Stimulated activated CD8-positive, alpha-beta memory T cell treated with anti-CD3 and anti-CD28 coated beads, Interleukin-12 subunit alpha, Interleukin-12 subunit beta, amount 100 ng/mL, for 1 hour (primary cell): ENCODE measurements at regions not wholly inside any gene's neighbourhood (a gene's known extent, or its start where the extent isn't known, plus 50 kb on each side); places are given as distances from the start of the nearest gene placed in this dataset.
"Not testable (repeated sequence)": the region's sequence is repeated elsewhere in the genome, so short reads cannot be mapped to it uniquely, and the experiment has no call there.

Experiments
- DNase-seq: peaks from one replicate; pipeline ENCODE4 v3.0.0-alpha.2; 2020; ENCODE audit warnings: low read depth

DNA sequence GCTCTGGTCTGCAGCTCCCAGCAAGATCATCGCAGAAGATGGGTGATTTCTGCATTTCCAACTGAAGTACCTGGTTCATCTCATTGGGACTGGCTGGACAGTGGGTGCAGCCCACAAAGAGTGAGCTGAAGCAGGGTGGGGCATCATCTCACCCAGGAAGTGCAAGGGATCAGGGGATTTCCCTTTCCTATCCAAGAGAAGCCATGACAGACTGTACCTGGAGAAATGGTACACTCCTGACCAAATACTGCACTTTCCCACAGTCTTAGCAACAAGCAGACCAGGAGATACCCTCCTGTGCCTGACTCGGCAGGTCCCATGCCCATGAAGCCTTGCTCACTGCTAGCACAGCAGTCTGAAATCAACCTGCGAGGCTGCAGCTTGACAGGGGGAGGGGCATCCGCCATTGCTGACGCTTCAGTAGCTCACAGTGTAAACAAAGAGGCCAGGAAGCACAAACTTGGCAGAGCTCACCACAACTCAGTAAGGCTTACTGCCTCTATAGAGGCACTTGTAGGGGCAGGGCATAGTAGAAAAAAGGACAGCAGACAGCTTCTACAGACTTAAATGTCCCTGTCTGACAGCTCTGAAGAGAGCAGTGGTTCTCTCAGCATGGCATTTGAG, 60.5 kb downstream of the AREG start:
- DNase-seq = not testable (repeated sequence)

DNA sequence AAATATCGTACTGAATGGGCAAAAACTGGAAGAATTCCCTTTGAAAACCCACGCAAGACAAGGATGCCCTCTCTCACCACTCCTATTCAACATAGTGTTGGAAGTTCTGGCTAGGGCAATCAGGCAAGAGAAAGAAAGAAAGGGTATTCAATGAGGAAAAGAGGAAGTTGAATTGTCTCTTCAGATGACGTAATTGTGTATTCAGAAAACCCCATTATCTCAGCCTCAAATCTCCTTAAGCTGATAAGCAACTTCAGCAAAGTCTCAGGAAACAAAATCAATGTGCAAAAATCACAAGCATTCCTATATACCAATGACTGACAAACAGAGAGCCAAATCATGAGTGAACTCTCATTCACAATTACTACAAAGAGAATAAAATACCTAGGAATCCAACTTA, 64.4 kb downstream of the AREG start:
- DNase-seq = not testable (repeated sequence)

DNA sequence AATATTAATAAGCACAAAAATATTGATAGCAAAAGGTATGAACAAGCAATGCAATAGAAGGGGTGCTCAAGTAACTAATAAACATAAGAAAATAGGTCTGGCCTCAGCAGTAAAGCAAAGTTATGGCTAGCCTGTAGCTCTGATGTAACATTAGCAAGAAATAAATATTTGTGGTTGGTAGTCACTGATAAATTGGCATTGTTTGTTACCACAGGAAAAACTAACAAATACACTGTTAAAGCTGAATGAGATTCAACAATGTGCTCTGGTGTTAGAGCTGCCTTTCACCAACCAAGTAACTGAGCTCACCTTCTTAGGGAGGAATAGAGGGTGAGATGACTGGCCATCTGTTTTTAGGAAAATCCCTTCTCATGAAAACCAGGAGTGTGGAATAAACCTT, 71.4 kb downstream of the AREG start:
- DNase-seq = no peak

DNA sequence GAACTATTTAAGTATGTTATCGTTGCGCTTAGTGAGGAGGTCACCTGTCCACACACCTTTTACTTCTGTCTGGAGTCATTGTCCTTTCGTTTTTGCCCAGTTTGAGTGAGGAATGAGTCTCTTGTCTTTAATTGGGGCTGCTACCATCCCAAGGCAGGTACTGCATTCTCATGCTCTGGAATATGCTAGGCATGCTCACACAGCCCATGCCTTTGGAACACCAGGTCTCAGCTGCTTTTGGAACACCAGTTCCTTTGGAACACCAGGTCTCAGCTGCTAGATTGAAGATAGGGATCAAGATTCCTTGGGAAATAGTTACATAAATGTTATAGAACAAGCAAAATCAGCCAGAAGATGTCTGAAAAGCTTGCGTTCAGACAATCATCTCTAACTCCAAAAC, 73.1 kb downstream of the AREG start:
- no peak for DNase-seq

DNA sequence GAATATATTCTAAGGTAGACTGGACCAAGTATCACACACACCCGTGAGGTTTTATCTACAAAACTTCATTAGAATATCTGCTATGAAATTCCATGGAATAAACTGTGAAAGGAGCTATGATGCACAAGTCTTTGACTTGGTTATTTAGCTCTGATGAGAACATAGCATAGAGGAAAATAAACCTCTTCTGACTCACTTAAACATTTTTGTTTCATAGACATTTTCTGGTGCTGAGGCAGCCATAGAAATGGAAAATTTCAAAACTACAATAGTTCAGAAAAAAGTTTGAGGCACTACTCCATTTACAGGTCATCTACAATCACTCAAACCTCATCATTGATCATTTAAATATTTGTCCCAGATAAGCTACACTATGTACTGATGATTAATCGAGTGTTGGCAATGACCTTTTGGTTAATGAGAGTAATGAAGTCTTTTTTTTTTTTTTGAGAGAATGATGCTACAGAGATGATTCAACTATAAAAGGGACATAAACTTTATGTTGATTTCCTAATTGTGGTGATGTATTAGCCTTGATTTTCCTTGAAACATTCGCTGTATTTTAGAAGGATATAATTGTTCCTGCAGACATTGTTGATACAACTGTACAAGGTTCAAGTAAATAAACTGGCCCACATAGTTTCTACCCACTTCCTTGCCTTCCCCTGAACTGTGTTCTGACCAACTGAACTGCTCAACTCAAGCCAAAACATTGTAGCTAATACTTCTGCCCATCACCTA, 77.5 kb downstream of the AREG start:
- DNase-seq = no peak

DNA sequence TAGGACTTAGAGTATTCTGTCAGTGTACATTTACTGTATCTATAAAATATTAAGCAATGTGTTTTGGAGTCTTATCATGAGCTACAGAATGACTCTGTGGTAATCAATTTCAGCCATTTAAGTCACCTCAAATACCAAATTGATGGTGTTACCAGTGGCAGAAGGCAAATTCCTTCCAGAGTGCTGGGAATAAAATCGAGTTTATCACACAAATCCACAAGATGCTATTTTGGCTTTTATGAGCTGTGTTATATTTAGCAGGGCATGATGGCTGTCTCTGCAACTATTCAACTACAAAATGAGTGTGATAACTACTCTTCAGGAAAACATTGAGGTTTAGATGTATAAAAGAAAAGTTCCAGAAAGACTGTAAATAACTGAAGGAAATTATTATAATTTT, 78.2 kb downstream of the AREG start:
- DNase-seq = no peak

DNA sequence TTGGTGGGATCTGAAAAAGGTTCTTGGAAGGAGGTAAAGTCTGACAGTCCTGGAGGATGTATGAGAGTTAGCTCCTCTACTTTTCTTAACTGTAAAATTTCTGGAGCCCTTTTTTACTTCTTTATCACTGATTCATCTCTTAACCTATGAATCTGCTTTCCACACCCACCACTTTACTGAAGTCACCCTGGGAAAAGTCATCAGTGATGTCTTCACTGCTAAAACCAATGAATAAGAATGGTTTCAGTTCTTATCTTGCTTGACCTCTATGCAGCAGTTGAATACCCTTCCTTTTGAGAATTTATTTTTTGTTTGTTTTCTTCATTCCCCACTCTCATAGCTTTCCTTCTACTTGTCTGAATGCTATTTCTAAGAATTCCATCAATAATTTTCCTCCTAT, 80.0 kb downstream of the AREG start:
- DNase-seq = no peak

DNA sequence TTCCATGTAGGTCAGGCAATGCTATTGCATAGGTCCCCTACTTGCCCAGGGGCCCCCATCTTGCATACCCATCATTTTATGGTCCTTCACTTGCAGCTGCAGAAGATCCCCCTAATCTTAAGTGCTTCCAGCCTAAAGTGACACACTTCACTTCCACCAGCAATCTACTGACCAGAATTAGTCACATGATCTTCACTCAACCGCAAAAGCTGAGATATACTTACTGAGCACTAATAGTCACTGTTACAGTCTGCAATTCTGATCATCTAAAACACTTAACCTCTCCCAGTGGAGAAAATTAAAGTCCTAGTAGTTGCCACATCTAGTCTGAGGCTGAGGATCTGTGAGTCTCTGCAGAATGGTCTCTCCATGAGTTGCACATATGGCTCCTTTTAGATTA, 82.1 kb downstream of the AREG start:
- DNase-seq = no peak

DNA sequence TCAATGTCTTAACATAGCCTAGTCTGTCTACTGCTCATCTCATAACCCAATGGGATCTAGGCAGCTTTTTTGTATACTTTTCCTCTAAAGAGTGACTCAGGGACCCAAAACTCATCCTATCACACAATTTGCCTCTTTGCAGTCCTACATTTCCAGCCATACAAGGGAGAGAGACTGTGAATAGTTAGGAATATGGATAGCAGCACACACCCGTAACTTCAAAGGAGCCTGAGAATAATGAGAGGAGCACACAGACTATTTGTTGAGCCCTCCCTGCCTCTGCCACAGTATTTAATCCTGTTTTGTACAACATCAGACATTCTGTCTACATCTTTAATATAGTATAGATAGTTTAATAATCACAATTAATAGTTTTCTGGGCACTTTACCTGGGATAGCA, 83.2 kb downstream of the AREG start:
- no peak for DNase-seq

DNA sequence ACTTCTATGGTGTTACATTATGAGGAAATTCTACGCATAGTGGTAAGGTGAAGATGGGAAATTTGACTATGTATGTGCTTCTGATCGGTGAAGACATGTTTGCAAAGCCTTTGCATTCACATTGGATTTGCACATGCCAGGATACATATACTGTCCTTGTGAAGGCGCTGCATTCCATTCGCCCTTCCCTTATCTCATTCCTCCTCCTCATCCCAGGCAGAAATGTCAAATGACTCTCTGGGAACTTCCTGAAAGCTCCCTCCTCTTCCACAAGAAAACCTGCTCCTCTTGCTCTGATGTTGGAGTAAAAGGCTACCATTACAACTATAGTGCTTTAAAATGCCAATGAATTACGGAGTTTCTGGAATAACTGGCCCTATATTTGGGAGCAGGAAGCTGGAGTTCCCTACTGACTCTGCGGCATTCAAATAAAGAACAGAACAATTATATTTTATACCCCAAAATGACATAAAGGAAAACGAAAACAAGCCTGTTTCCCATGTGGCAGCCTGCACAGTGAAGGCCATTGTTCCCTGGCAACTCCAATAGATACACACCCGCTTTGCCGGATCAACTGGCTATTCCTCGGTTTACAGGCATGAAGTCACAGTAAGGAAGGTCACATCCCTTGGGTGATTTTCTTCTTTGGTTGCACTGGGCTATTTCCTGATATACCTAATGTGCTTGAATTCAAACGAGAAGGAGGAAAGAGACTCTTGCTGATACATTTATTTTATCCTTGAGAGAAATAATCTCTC, 84.5 kb downstream of the AREG start:
- no peak for DNase-seq

DNA sequence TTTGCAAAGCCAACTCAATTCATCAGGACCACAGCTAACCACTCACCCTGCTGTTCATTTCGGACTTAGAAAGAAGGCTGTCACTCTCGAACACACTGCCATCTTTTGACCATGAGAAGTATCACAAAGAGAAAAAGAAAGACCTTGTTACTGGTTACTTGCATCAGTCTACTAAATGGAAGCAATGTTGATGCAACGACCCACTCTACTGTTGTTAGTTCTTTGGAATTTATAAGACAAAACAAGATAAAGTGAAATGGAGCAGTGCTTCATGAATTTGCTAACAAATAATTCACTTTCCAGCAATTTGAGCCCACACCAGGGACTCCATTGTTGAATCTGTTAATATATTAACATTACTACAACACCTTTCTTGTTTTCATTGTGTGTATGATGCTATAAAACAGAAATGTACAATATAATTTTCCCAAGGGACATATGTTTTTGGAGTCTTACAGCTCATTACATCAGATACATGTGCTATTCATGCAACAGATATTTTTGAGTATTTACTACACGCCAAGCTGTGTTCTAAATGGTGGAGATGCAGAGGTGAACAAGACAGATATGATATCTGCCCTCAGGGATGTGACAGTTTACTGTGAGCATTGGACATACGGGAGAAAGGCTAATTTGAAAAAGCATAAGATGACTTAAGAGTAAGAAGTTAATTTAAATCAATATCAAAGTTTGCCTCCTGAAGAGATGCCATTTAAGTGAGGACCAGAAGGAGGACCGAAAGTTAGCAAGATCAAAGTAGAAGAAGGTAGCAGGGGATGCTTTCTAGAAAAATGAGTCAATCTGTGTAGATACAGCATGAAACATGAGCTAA, 87.2 kb downstream of the AREG start:
- DNase-seq = no peak

DNA sequence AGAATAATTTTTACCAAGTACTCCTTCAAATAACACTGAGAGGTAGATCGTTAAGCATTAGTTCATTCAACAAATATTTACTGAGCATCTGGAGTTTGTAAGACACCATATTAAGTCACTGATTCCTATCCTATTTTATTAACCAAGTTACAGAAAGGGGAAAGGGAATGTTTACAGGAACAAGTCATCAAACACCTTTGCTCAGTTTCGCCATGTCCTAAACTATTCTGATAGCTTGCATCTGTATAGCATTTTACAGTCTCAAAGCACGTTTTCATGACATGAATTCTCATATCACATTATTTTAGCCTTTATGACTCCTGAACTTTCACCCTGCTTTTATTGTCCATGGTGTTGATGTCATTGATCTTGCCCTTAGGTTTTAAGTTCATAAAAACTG, 89.2 kb downstream of the AREG start:
- no peak for DNase-seq

DNA sequence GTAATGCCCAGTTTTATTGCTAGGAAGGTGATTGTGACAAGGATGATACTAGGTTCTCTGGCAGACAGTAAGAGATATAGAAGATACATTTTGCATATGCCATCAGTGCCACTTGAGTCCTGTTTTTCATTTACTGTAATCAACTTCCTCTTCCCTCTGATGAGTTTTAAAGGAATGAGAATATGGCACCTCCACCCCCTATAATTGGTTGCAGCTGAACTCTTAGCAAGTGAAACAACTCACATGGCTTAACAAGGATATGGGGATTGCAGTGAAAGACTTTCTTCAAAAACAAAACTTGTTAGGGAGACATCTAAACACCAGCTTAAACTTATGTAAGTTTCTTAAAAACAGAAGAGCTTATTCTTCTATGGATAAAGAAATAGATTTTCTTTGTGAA, 90.0 kb downstream of the AREG start:
- no peak for DNase-seq

DNA sequence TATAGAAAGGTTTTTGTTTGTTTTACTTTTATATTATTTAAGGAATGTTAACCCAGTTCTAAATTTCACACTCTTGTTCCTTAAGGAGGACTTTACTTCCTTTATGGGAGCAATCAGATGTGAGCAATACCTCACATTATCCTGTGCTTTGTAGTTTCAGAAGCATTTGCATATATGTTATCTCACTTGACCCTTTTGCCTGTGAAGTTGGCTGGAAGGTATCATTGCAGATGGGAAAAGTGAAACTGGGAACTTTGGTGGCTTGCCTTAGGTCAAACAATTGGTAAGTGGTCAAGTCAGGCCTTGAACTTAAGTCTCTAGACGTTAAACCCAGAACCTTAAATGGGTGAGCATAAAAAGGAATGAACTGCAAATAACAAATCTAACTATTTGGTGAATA, 90.6 kb downstream of the AREG start:
- no peak for DNase-seq

DNA sequence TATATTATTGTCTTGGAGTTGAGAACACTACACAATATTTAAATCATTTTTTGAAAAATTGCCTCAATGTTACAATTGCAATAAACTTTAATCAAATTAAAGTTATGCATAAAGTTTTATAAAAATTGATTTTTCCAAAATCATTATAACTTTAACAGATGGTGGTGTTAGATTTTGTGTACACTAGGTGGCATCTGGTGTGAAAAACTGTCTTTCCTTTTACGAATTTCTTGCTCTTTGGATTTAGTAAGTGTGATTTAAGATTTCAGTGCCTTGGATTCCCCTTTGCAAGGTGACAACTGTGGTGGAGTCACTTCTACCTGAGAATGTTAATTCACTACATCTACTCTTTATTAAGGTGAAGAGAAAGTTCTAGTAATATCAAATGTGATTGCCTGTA, 91.6 kb downstream of the AREG start:
- DNase-seq = no peak

DNA sequence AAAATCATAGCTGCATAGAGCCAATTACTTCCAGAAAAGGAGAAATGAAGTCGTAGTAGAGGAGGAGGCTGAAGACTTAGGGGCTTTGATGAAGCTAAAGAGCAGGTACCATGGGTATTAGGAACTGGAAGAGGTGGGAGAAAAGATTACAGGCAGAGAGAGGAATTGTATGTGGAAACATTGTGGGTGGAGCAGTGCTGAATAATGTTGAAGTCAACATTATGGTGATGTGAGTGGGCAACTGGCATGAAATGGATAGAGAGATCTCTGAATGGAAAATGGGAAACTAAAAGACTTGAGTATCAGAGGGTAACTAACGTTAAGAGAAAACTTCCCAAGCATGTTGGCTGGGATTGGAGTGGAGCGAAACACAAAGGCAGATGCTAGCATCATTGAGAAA, 92.5 kb downstream of the AREG start:
- DNase-seq = no peak

DNA sequence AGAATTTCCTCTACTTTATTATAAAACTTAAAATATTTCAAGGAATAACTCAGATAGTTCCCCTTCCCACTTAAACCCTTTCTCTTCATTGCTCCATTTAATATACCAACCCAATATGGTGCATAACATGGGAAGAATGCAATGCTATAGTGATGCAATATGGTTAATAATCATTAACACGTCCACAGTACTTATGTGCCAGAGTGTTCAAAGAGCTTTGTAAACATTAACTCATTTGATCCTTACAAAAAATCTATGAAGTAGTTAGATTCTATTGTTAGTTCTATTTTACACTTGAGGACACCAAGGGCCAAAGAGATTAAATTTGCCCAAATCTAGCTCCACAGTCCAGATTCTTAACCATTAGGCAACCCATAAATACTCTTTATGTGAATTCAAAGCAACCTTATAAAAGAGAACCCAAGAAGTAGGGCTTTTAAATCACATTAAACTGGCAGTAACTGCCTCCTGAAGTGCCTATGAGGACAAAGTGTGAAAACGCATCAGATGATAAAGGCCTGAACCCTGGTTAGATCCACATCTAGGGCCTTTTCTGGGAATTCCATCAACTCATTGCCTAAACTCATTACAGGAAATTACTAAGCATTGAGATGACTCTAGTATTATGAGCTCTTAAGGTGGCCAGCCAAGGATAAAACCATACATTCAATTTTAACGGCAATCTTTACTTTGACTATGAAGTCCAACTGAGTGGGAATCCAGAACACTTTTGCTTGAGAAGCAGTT, 94.3 kb downstream of the AREG start:
- DNase-seq = no peak

DNA sequence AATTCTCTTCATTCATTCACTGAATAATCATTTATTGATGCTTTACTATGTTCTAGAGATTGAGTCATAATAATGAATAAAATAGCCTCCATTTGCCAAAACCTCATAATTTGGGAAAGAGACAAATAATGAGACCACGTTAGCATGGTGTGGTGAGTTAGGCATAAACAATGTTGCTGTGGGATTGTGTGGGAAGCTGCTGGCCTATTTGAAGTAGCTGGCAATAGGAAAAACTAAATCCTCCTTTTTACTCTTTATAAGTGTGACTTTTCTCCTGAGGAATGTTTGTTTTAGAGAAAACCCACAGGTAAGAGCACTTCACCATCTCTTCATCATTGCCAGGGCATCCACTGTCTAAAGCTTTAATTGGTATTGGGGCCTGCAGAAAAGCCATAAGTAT, 95.3 kb downstream of the AREG start:
- no peak for DNase-seq

DNA sequence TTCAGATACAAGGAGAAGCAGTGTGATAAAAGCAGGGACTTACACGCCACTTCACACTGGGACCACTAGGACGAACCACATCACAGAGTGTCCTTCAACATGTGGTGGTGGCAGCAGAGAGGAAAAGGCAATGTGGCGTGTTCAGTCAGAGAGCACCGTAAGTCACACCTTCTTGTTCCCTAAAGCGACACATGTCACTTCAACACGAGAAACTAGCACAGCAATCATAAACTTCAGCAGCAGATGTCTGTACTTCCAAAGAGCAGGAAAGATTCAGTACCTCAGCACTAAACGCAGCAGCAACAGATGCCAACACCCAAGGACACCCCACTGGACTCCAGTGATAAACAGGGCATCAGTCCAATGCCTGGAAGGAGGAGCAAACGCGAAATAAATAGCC, 96.7 kb downstream of the AREG start:
- no peak for DNase-seq

DNA sequence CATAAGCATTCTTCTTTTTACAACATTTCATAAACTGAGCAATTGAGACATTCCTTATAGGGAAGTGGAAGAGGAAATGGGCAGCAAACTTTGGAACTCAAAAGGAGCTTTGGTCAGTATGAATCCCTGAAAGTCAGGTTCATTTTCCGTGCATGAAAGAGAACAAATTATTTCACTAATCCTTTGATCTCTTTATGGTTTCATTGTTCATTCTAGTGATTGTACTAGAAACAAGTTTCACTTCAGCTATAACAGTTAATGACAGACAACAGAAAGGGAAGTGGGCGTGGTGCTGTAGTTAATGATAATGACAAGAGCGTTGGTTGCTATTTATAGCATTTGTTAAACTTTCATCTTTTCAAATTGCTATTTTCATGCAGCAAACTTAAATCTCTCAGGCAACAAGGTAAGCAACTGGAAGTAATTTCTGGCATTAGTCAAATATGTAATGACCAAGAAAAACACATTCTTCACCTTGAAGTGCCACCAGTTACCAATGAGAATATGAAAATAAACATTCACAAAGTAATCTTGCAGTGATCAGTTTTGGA, 98.4 kb downstream of the AREG start:
- DNase-seq = no peak

DNA sequence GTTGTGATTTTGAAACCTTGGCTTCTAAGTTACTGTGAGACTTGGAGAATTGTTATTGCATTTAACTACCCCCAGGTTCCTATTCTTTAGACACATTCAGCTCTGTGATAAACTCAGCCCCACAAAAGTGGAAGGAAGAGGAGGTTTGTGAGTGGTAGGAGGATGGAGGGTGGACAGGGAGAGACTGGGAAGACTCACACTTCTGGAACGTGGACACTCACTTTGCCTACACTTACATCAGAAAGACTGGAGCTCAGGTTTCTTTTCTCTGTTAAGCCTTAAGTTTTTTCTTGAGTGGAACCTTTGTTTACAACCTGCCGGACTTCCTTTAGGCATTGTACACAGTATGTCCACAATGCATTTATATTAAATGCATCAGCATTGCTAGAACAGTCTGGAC, 99.0 kb downstream of the AREG start:
- DNase-seq = no peak
